COLO829 (cell line): ENCODE measurements at regions not wholly inside any gene's neighbourhood (a gene's known extent, or its start where the extent isn't known, plus 50 kb on each side); places are given as distances from the start of the nearest gene placed in this dataset.
"Not testable (repeated sequence)": the region's sequence is repeated elsewhere in the genome, so short reads cannot be mapped to it uniquely, and the experiment has no call there.

Experiments
- DNase-seq: peaks from one replicate; pipeline ENCODE4 v3.0.0; 2012; ENCODE audit warnings: low spot score

GRCh38 chr21:32089766-32090165 is 189.1 kb downstream of the MIS18A start:
- DNase-seq, result no peak

- DNase-seq, result no peak
These were observed 190.4 kb downstream of the MIS18A start for GRCh38 chr21:32088471-32088870.

GRCh38 chr21:32087447-32087846 is 191.4 kb downstream of the MIS18A start:
- DNase-seq, result no peak

- DNase-seq, result no peak
These were observed 195.7 kb downstream of the MIS18A start for GRCh38 chr21:32083197-32083596.

- no peak for DNase-seq
These were observed 196.4 kb downstream of the MIS18A start for GRCh38 chr21:32082466-32082865.

- DNase-seq, result no peak
These were observed 200.8 kb downstream of the HUNK start for GRCh38 chr21:32073593-32073992.

GRCh38 chr21:32073190-32073589 is 200.4 kb downstream of the HUNK start:
- no peak for DNase-seq

GRCh38 chr21:32071620-32072019 is 198.8 kb downstream of the HUNK start:
- not testable (repeated sequence) for DNase-seq

- DNase-seq, result no peak
These were observed 198.0 kb downstream of the HUNK start for GRCh38 chr21:32070676-32071330.

GRCh38 chr21:32070126-32070525 is 197.3 kb downstream of the HUNK start:
- no peak for DNase-seq

- DNase-seq, result no peak
These were observed 192.8 kb downstream of the HUNK start for GRCh38 chr21:32065654-32066053.

- DNase-seq, result no peak
These were observed 191.6 kb downstream of the HUNK start for GRCh38 chr21:32064281-32064910.

GRCh38 chr21:32062591-32063227 is 189.9 kb downstream of the HUNK start:
- DNase-seq, result no peak

GRCh38 chr21:32061729-32062128 is 188.9 kb downstream of the HUNK start:
- DNase-seq, result no peak

- DNase-seq, result no peak
These were observed 184.0 kb downstream of the HUNK start for GRCh38 chr21:32056791-32057190.

- no peak for DNase-seq
These were observed 182.5 kb downstream of the HUNK start for GRCh38 chr21:32055305-32055704.
